Neural cell (in vitro differentiated cells): ENCODE measurements at regions not wholly inside any gene's neighbourhood (a gene's known extent, or its start where the extent isn't known, plus 50 kb on each side); places are given as distances from the start of the nearest gene placed in this dataset.

Experiments used
- H2AFZ ChIP-seq: fragments of 200-600, 300-800 bp; sonication (generic), shearing (Covaris generic); 2 replicates; pipeline ENCODE4 v1.6.0; 2014; ENCODE audit warnings: low read depth, mild to moderate bottlenecking, antibody characterized with exemption, low read length, moderate library complexity
- H3F3A ChIP-seq: fragments of 200-600 bp; shearing (Covaris generic); 2 replicates; pipeline ENCODE4 v1.6.1; 2016; ENCODE audit warnings: mild to moderate bottlenecking, moderate library complexity, mixed read lengths, antibody characterized with exemption, low read length; ENCODE audit not compliant: insufficient read depth, poor library complexity, severe bottlenecking
- H3K27ac ChIP-seq: fragments of 200-600, 300-800 bp; sonication (generic), shearing (Covaris generic); 2 replicates; pipeline ENCODE4 v1.5.1; 2014; ENCODE audit warnings: mild to moderate bottlenecking, low read length, moderate library complexity
- H3K27me3 ChIP-seq: fragments of 300-800, 200-600 bp; sonication (generic), shearing (Covaris generic); 2 replicates; pipeline ENCODE4 v1.6.0; 2014; ENCODE audit warnings: mild to moderate bottlenecking, low read depth, low read length, moderate library complexity; ENCODE audit not compliant: insufficient read depth
- H3K36me3 ChIP-seq: fragments of 300-800, 200-600 bp; sonication (generic), shearing (Covaris generic); 2 replicates; pipeline ENCODE4 v1.5.1; 2014; ENCODE audit warnings: mild to moderate bottlenecking, antibody characterized with exemption, low read length, moderate library complexity; ENCODE audit not compliant: insufficient read depth
- H3K4me2 ChIP-seq: fragments of 300-800, 200-600 bp; sonication (generic), shearing (Covaris generic); 2 replicates; pipeline ENCODE4 v1.6.0; 2014; ENCODE audit warnings: mild to moderate bottlenecking, low read length
- H3K4me3 ChIP-seq: fragments of 300-800, 200-600 bp; sonication (generic), shearing (Covaris generic); 2 replicates; pipeline ENCODE4 v1.5.1; 2014; ENCODE audit warnings: mild to moderate bottlenecking, low read length, moderate library complexity
- H3K79me2 ChIP-seq: fragments of 200-600 bp; shearing (Covaris generic); replicated peaks from 2 replicates; pipeline ENCODE4 v1.6.0; 2014; ENCODE audit warnings: mild to moderate bottlenecking, low read length, moderate library complexity; ENCODE audit not compliant: insufficient read depth
- H3K9ac ChIP-seq: fragments of 300-800, 200-600 bp; sonication (generic), shearing (Covaris generic); 2 replicates; pipeline ENCODE4 v1.6.1; 2016; ENCODE audit warnings: mild to moderate bottlenecking, low read length, mixed read lengths
- H3K9me2 ChIP-seq: fragments of 200-600 bp; shearing (Covaris generic); 2 replicates; pipeline ENCODE4 v1.6.1; 2016; ENCODE audit warnings: mild to moderate bottlenecking, low read length, mixed read lengths; ENCODE audit not compliant: insufficient read depth
- H3K9me3 ChIP-seq: fragments of 200-600, 300-800 bp; sonication (generic), shearing (Covaris generic); 2 replicates; pipeline ENCODE4 v1.6.1; 2016; ENCODE audit warnings: mild to moderate bottlenecking, mixed run types, low read length, moderate library complexity, mixed read lengths
- H4K20me1 ChIP-seq: fragments of 200-600 bp; shearing (Covaris generic); 2 replicates; pipeline ENCODE4 v1.6.1; 2016; ENCODE audit warnings: mild to moderate bottlenecking, mixed run types; ENCODE audit not compliant: insufficient read depth
- CTCF ChIP-seq: fragments of 450-650 bp; IDR thresholded peaks from 2 replicates; pipeline ENCODE4 v1.5.1; 2014; ENCODE audit warnings: antibody characterized with exemption, mild to moderate bottlenecking, moderate library complexity; ENCODE audit not compliant: poor library complexity, severe bottlenecking
- EP300 ChIP-seq: fragments of 450-650 bp; conservative IDR thresholded peaks from 2 replicates; pipeline ENCODE4 v1.6.1; 2014; ENCODE audit warnings: antibody characterized with exemption, mild to moderate bottlenecking, moderate library complexity; ENCODE audit not compliant: poor library complexity, severe bottlenecking
- EZH2 ChIP-seq: fragments of 200-600, 300-800 bp; shearing (Covaris generic), sonication (generic); IDR thresholded peaks from 2 replicates; pipeline ENCODE4 v1.6.1; 2014; ENCODE audit warnings: antibody characterized with exemption, low read length, borderline replicate concordance, mild to moderate bottlenecking; ENCODE audit not compliant: insufficient read depth, poor library complexity, severe bottlenecking
- MXI1 ChIP-seq: fragments of 450-650 bp; conservative IDR thresholded peaks from 2 replicates; pipeline ENCODE4 v1.6.1; 2014; ENCODE audit warnings: antibody characterized with exemption, mild to moderate bottlenecking; ENCODE audit not compliant: poor library complexity, severe bottlenecking
- POLR2AphosphoS5 ChIP-seq: IDR thresholded peaks from 2 replicates; pipeline ENCODE4 v1.6.1; 2012
- RAD21 ChIP-seq: fragments of 450-650 bp; conservative IDR thresholded peaks from 2 replicates; pipeline ENCODE4 v1.6.1; 2014; ENCODE audit warnings: antibody characterized with exemption, mild to moderate bottlenecking, moderate library complexity
- REST ChIP-seq: IDR thresholded peaks from 2 replicates; pipeline ENCODE4 v1.6.1; 2012; ENCODE audit warnings: borderline replicate concordance
- SMC3 ChIP-seq: fragments of 450-650 bp; conservative IDR thresholded peaks from 2 replicates; pipeline ENCODE4 v1.6.1; 2014; ENCODE audit warnings: antibody characterized with exemption, mild to moderate bottlenecking, moderate library complexity; ENCODE audit not compliant: poor library complexity
- TAF1 ChIP-seq: IDR thresholded peaks from 2 replicates; pipeline ENCODE4 v1.6.1; 2012; ENCODE audit warnings: low read depth

- no peaks in the 10 kb centered on the region for H3K36me3 ChIP-seq
- no peaks in the 10 kb centered on the region for H3K9me2 ChIP-seq
- no peak overlapping the region for H3K4me3 ChIP-seq
- no peak overlapping the region for H3K27ac ChIP-seq
- no peaks in the 10 kb centered on the region for H3F3A ChIP-seq
- no peaks in the 10 kb centered on the region for H3K9me3 ChIP-seq
- no peaks in the 10 kb centered on the region for H3K27me3 ChIP-seq
- H3K9ac ChIP-seq: no peak overlapping the region
- H4K20me1 ChIP-seq: no peaks in the 10 kb centered on the region
- H3K79me2 ChIP-seq: no peaks in the 10 kb centered on the region
- TF ChIP-seq MXI1: no peak
- no peak for TF ChIP-seq EP300
- TF ChIP-seq REST: no peak
- no peak for TF ChIP-seq EZH2
- TF ChIP-seq POLR2AphosphoS5: no peak
- no peak for TF ChIP-seq RAD21
- TF ChIP-seq CTCF: no peak
- TF ChIP-seq TAF1: no peak
- no peak for TF ChIP-seq SMC3
- no peak overlapping the region for H3K4me2 ChIP-seq
- no peak overlapping the region for H2AFZ ChIP-seq
Measured at GRCh38 chr4:99746443-99746842, 70.2 kb upstream of the DAPP1 start.

DNA sequence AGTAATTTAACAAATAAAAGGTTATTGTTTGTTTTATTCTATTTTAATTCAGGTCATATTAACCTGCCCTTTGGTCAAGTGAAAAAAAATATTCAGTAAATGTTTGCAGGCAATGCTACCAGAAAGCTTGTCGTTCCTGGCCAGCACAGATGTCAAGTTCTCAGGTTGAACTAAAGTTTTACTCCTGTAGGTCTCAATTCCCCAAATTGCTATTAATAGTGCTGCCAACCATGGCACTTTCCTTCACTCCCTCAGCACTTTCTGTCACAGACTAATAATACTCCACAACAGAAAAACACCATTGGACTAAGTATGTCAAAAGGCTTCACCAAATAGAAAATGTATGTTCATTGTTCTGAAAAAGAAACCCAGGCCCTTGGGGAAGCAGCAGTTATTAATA, 79.2 kb upstream of the C4orf54 start:
- Histone ChIP-seq H3K9me2 (no peaks in the 10 kb centered on the region), H3K4me3 (no peak overlapping the region), H3K9ac (no peak overlapping the region), H3K79me2 (no peaks in the 10 kb centered on the region), H3K27me3 (no peaks in the 10 kb centered on the region), H3K4me2 (no peak overlapping the region), H3F3A (no peaks in the 10 kb centered on the region), H2AFZ (no peak overlapping the region), H3K9me3 (no peaks in the 10 kb centered on the region), H4K20me1 (no peaks in the 10 kb centered on the region), H3K27ac (no peak overlapping the region), H3K36me3 (no peaks in the 10 kb centered on the region)
- no peak for TF ChIP-seq EZH2
- TF ChIP-seq SMC3: no peak
- TF ChIP-seq TAF1: no peak
- no peak for TF ChIP-seq CTCF
- TF ChIP-seq MXI1: no peak
- TF ChIP-seq REST: no peak
- no peak for TF ChIP-seq RAD21
- no peak for TF ChIP-seq POLR2AphosphoS5
- TF ChIP-seq EP300: no peak
